H9 (cell line): ENCODE measurements at regions not wholly inside any gene's neighbourhood (a gene's known extent, or its start where the extent isn't known, plus 50 kb on each side); places are given as distances from the start of the nearest gene placed in this dataset.

Source experiments
- DNase-seq: peaks from one replicate; pipeline ENCODE4 v3.0.0-alpha.2; 2017
- H2AFZ ChIP-seq: one replicate; pipeline ENCODE4 v1.6.1; 2013; ENCODE audit warnings: mild to moderate bottlenecking, low read length, control low read depth, moderate library complexity
- H2AK5ac ChIP-seq: 2 replicates; pipeline ENCODE4 v1.6.1; 2013; ENCODE audit warnings: low read length, control low read depth, mixed read lengths; ENCODE audit not compliant: insufficient read length
- H2BK120ac ChIP-seq: one replicate; pipeline ENCODE4 v1.6.1; 2013; ENCODE audit warnings: low read depth, mild to moderate bottlenecking, low read length, control low read depth, inconsistent platforms; ENCODE audit not compliant: poor library complexity, severe bottlenecking
- H2BK12ac ChIP-seq: 2 replicates; pipeline ENCODE4 v1.6.1; 2013; ENCODE audit warnings: low read length, control low read depth, mixed read lengths, low read depth; ENCODE audit not compliant: insufficient read length
- H2BK15ac ChIP-seq: 2 replicates; pipeline ENCODE4 v1.6.1; 2013; ENCODE audit warnings: low read depth, low read length, control low read depth
- H2BK20ac ChIP-seq: one replicate; pipeline ENCODE4 v1.6.1; 2013; ENCODE audit warnings: low read depth, mild to moderate bottlenecking, low read length, control low read depth, inconsistent platforms; ENCODE audit not compliant: poor library complexity, severe bottlenecking
- H2BK5ac ChIP-seq: 2 replicates; pipeline ENCODE4 v1.6.1; 2013; ENCODE audit warnings: low read length, control low read depth, mixed read lengths; ENCODE audit not compliant: insufficient read length
- H3K14ac ChIP-seq: 2 replicates; pipeline ENCODE4 v1.6.1; 2013; ENCODE audit warnings: low read length, control low read depth; ENCODE audit not compliant: insufficient read depth
- H3K18ac ChIP-seq: 2 replicates; pipeline ENCODE4 v1.6.1; 2013; ENCODE audit warnings: low read depth, mild to moderate bottlenecking, mixed read lengths, low read length, control low read depth; ENCODE audit not compliant: insufficient read length
- H3K23ac ChIP-seq: 2 replicates; pipeline ENCODE4 v1.6.1; 2013; ENCODE audit warnings: low read length, control low read depth, mixed read lengths, low read depth; ENCODE audit not compliant: insufficient read length
- H3K23me2 ChIP-seq: 2 replicates; pipeline ENCODE4 v1.6.1; 2013; ENCODE audit warnings: low read depth, mild to moderate bottlenecking, mixed read lengths, low read length, control low read depth; ENCODE audit not compliant: insufficient read length, poor library complexity, severe bottlenecking
- H3K27ac ChIP-seq: 2 replicates; pipeline ENCODE4 v1.5.1; 2013; ENCODE audit warnings: low read length, control low read depth, mixed read lengths, low read depth; ENCODE audit not compliant: insufficient read length
- H3K27me3 ChIP-seq: 2 replicates; pipeline ENCODE4 v1.6.1; 2013; ENCODE audit warnings: low read length, control low read depth, inconsistent platforms; ENCODE audit not compliant: insufficient read depth
- H3K4ac ChIP-seq: 2 replicates; pipeline ENCODE4 v1.6.1; 2013; ENCODE audit warnings: low read depth, mild to moderate bottlenecking, control low read depth, inconsistent platforms, low read length, moderate library complexity
- H3K4me1 ChIP-seq: 2 replicates; pipeline ENCODE4 v1.6.1; 2013; ENCODE audit warnings: low read length, control low read depth, inconsistent platforms; ENCODE audit not compliant: insufficient read depth
- H3K4me2 ChIP-seq: 2 replicates; pipeline ENCODE4 v1.6.1; 2013; ENCODE audit warnings: low read length, control low read depth, mixed read lengths; ENCODE audit not compliant: insufficient read length, insufficient read depth
- H3K56ac ChIP-seq: 2 replicates; pipeline ENCODE4 v1.6.1; 2013; ENCODE audit warnings: low read depth, mild to moderate bottlenecking, mixed read lengths, low read length, control low read depth; ENCODE audit not compliant: insufficient read length
- H3K79me1 ChIP-seq: 2 replicates; pipeline ENCODE4 v1.6.1; 2013; ENCODE audit warnings: low read depth, mild to moderate bottlenecking, moderate library complexity, low read length, control low read depth, inconsistent platforms; ENCODE audit not compliant: insufficient read depth, poor library complexity, severe bottlenecking
- H3K79me2 ChIP-seq: 2 replicates; pipeline ENCODE4 v1.6.1; 2013; ENCODE audit warnings: low read length, control low read depth, inconsistent platforms; ENCODE audit not compliant: insufficient read depth
- H3K9ac ChIP-seq: 2 replicates; pipeline ENCODE4 v1.6.1; 2013; ENCODE audit warnings: low read length, control low read depth, mixed read lengths; ENCODE audit not compliant: insufficient read length; ENCODE audit errors: extremely low read depth
- H3K9me3 ChIP-seq: one replicate; pipeline ENCODE4 v1.6.1; 2013; ENCODE audit warnings: low read depth, low read length, inconsistent platforms; ENCODE audit not compliant: control insufficient read depth
- H3T11ph ChIP-seq: one replicate; pipeline ENCODE4 v1.6.1; 2013; ENCODE audit warnings: mild to moderate bottlenecking, low read length, control low read depth, inconsistent platforms
- H4K20me1 ChIP-seq: one replicate; pipeline ENCODE4 v1.6.1; 2013; ENCODE audit not compliant: control insufficient read depth, insufficient read length, insufficient read depth
- H4K5ac ChIP-seq: 2 replicates; pipeline ENCODE4 v1.6.1; 2013; ENCODE audit warnings: low read depth, mild to moderate bottlenecking, mixed read lengths, low read length, control low read depth; ENCODE audit not compliant: insufficient read length
- H4K8ac ChIP-seq: replicated peaks from 2 replicates; pipeline ENCODE4 v1.6.1; 2013; ENCODE audit warnings: low read length, control low read depth, mixed read lengths, low read depth; ENCODE audit not compliant: insufficient read length
- H4K91ac ChIP-seq: 2 replicates; pipeline ENCODE4 v1.6.1; 2013; ENCODE audit warnings: low read depth, mild to moderate bottlenecking, moderate library complexity, mixed read lengths, low read length, control low read depth; ENCODE audit not compliant: insufficient read length
- H3K27ac Mint-ChIP-seq, 3 experiments: 2 replicates in 2 of 3; 3 replicates in 1 of 3; pipeline ENCODE4 v1.8.0; 2020 to 2021; ENCODE audit warnings: mixed read lengths in 3 of 3, mild to moderate bottlenecking in 1 of 3, moderate library complexity in 1 of 3
- H3K27me3 Mint-ChIP-seq: 2 replicates; pipeline ENCODE4 v1.8.0; 2021; ENCODE audit warnings: low read depth, mild to moderate bottlenecking, moderate library complexity, mixed read lengths
- H3K36me3 Mint-ChIP-seq, 3 experiments: 2 replicates in 2 of 3; 3 replicates in 1 of 3; pipeline ENCODE4 v1.8.0; 2020 to 2021; ENCODE audit warnings: low read depth in 3 of 3, mixed read lengths in 3 of 3; ENCODE audit not compliant: insufficient read depth in 1 of 3
- H3K4me1 Mint-ChIP-seq, 2 experiments: 2 replicates each; pipeline ENCODE4 v1.8.0; 2020; ENCODE audit warnings: mixed read lengths in 2 of 2
- H3K4me3 Mint-ChIP-seq, 2 experiments: 2 replicates in 1 of 2; 3 replicates in 1 of 2; pipeline ENCODE4 v1.8.0; 2020 to 2021; ENCODE audit warnings: mild to moderate bottlenecking in 2 of 2, mixed read lengths in 2 of 2, moderate library complexity in 1 of 2
- H3K9me3 Mint-ChIP-seq, 2 experiments: 2 replicates in 1 of 2; 3 replicates in 1 of 2; pipeline ENCODE4 v1.8.0; 2020; ENCODE audit warnings: mild to moderate bottlenecking in 2 of 2, mixed read lengths in 2 of 2, moderate library complexity in 1 of 2
- WGBS: extraction: QIAGEN DNeasy Blood & Tissue Kit; methylation state at CpG from one replicate; pipeline ENCODE4 v1.1.7; 2013; ENCODE audit warnings: missing lambda C conversion rate, low lambda C conversion rate, mixed read lengths; ENCODE audit not compliant: insufficient read length; ENCODE audit errors: extremely low coverage; 5-methylcytosine and 5-hydroxymethylcytosine counted together
- TF ChIP-seq, protein P1 (sequence below): fragments of 200-600 bp; sonication (generic); conservative IDR thresholded peaks from 3 replicates; pipeline ENCODE4 v1.8.0; 2021; ENCODE audit warnings: antibody characterized with exemption, mild to moderate bottlenecking

DNA sequence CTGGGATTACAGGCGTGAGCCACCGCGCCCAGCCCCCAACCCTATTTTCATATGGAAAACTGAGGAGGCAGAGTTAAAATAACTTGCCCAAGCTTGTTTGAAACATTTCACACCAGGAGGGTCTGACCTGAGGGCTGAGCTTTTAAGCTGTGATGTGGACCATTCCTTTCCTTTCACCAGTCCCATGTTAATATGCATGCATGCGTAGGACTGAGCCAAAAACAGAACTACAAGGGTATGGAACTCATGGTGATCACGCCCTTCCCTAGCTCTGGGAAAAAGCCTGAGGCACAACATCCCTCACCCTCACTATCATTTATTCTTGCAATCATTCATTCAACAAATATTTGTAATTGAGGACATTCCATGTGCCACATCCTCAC is 87.4 kb upstream of the FAM169A start:
- Histone ChIP-seq H3K4ac (no peak overlapping the region), H2AK5ac (no peak overlapping the region), H3K18ac (no peak overlapping the region), H2BK5ac (no peak overlapping the region), H3K9me3 (no peaks in the 10 kb centered on the region), H2BK12ac (no peak overlapping the region), H3K4me1 (no peaks in the 10 kb centered on the region), H3K23ac (no peak overlapping the region), H3K79me2 (no peaks in the 10 kb centered on the region), H2BK120ac (no peak overlapping the region), H4K20me1 (no peaks in the 10 kb centered on the region), H3K9ac (no peak overlapping the region), H2AFZ (no peak overlapping the region), H3K56ac (no peak overlapping the region), H3K27me3 (no peaks in the 10 kb centered on the region), H3K79me1 (no peaks in the 10 kb centered on the region), H3T11ph (no peak overlapping the region), H4K8ac (no peak overlapping the region), H2BK15ac (no peak overlapping the region), H3K14ac (no peak overlapping the region), H3K27ac (no peak overlapping the region), H3K4me2 (no peak overlapping the region), H4K5ac (no peak overlapping the region), H4K91ac (no peak overlapping the region), H3K23me2 (no peaks in the 10 kb centered on the region), H2BK20ac (no peak overlapping the region)
- H3K27me3 Mint-ChIP-seq: no peaks in the 10 kb centered on the region
- peaks cover 3 to 4% of the 10 kb centered on the region in 2 experiments for H3K4me1 Mint-ChIP-seq
- peaks cover 0 to 6% (median 3%) of the 10 kb centered on the region in 3 experiments; a peak in 3 of 7 replicates for H3K36me3 Mint-ChIP-seq
- WGBS: no CpG with 5 or more reads among the region's 5 CpGs
- H3K4me3 Mint-ChIP-seq: no peak overlapping the region
- H3K9me3 Mint-ChIP-seq: peaks cover 4 to 10% of the 10 kb centered on the region in 2 experiments; a peak in 4 of 5 replicates
- no peak for DNase-seq
- H3K27ac Mint-ChIP-seq: no peak overlapping the region
- TF ChIP-seq, protein P1, sequence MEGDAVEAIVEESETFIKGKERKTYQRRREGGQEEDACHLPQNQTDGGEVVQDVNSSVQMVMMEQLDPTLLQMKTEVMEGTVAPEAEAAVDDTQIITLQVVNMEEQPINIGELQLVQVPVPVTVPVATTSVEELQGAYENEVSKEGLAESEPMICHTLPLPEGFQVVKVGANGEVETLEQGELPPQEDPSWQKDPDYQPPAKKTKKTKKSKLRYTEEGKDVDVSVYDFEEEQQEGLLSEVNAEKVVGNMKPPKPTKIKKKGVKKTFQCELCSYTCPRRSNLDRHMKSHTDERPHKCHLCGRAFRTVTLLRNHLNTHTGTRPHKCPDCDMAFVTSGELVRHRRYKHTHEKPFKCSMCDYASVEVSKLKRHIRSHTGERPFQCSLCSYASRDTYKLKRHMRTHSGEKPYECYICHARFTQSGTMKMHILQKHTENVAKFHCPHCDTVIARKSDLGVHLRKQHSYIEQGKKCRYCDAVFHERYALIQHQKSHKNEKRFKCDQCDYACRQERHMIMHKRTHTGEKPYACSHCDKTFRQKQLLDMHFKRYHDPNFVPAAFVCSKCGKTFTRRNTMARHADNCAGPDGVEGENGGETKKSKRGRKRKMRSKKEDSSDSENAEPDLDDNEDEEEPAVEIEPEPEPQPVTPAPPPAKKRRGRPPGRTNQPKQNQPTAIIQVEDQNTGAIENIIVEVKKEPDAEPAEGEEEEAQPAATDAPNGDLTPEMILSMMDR: no peak
